GM18861 (cell line): ENCODE measurements at regions not wholly inside any gene's neighbourhood (a gene's known extent, or its start where the extent isn't known, plus 50 kb on each side); places are given as distances from the start of the nearest gene placed in this dataset.
"Not testable (repeated sequence)": the region's sequence is repeated elsewhere in the genome, so short reads cannot be mapped to it uniquely, and the experiment has no call there.

Experiments used
- ATAC-seq: cut with Tn5 transposase; IDR thresholded peaks from one replicate; pipeline ENCODE4 v1.9.1; 2021; ENCODE audit not compliant: unreplicated experiment

- no peak for ATAC-seq
Measured at GRCh38 chr4:106530024-106530361, 161.4 kb upstream of the GIMD1 start.

GRCh38 chr4:106529348-106530023 lies 160.9 kb upstream of the GIMD1 start:
- no peak for ATAC-seq

- no peak for ATAC-seq
Measured at GRCh38 chr4:106527316-106527715, 158.7 kb upstream of the GIMD1 start.

- not testable (repeated sequence) for ATAC-seq
Measured at GRCh38 chr4:106525425-106525824, 156.8 kb upstream of the GIMD1 start.

GRCh38 chr4:106524772-106525171 lies 156.2 kb upstream of the GIMD1 start:
- not testable (repeated sequence) for ATAC-seq

GRCh38 chr4:106522839-106523238 lies 154.3 kb upstream of the GIMD1 start:
- no peak for ATAC-seq

GRCh38 chr4:106512706-106513105 lies 144.1 kb upstream of the GIMD1 start:
- no peak for ATAC-seq

- ATAC-seq: no peak
Measured at GRCh38 chr4:106507440-106507839, 138.9 kb upstream of the GIMD1 start.

GRCh38 chr4:106503116-106504050 lies 134.8 kb upstream of the GIMD1 start:
- ATAC-seq: no peak

GRCh38 chr4:106502106-106502699 lies 133.6 kb upstream of the GIMD1 start:
- ATAC-seq: no peak

- ATAC-seq: no peak
Measured at GRCh38 chr4:106497271-106497670, 128.7 kb upstream of the GIMD1 start.

GRCh38 chr4:106496061-106496460 lies 127.5 kb upstream of the GIMD1 start:
- no peak for ATAC-seq

- ATAC-seq: no peak
Measured at GRCh38 chr4:106495476-106495875, 126.9 kb upstream of the GIMD1 start.

GRCh38 chr4:106494066-106494465 lies 125.5 kb upstream of the GIMD1 start:
- no peak for ATAC-seq

- no peak for ATAC-seq
Measured at GRCh38 chr4:106493086-106493485, 124.5 kb upstream of the GIMD1 start.

GRCh38 chr4:106486533-106486932 lies 118.0 kb upstream of the GIMD1 start:
- no peak for ATAC-seq

GRCh38 chr4:106481801-106482200 lies 113.2 kb upstream of the GIMD1 start:
- no peak for ATAC-seq

- no peak for ATAC-seq
Measured at GRCh38 chr4:106478152-106478551, 109.6 kb upstream of the GIMD1 start.

- no peak for ATAC-seq
Measured at GRCh38 chr4:106476741-106477140, 108.2 kb upstream of the GIMD1 start.

GRCh38 chr4:106473515-106473914 lies 104.9 kb upstream of the GIMD1 start:
- no peak for ATAC-seq

GRCh38 chr4:106471151-106471550 lies 102.6 kb upstream of the GIMD1 start:
- ATAC-seq: no peak

GRCh38 chr4:106463622-106464021 lies 95.0 kb upstream of the GIMD1 start:
- ATAC-seq: no peak
